SK-N-SH (cell line): ENCODE measurements at regions not wholly inside any gene's neighbourhood (a gene's known extent, or its start where the extent isn't known, plus 50 kb on each side); places are given as distances from the start of the nearest gene placed in this dataset.

Source experiments
- CTCF ChIA-PET: fragments of 300-600, 350-600 bp; formaldehyde crosslinking; extraction: SDS; loops from one replicate; lab custom pipeline; 2021; lab: Yijun Ruan, JAX
- POLR2A ChIA-PET: fragments of 350-600 bp; sonication (Branson Sonifier 250); formaldehyde crosslinking; extraction: SDS; loops from one replicate; lab custom pipeline; 2020; ENCODE audit warnings: antibody characterized with exemption, inconsistent platforms; lab: Yijun Ruan, JAX
- DNase-seq: peaks from one replicate; pipeline ENCODE4 v3.0.0; 2012
- H2AFZ ChIP-seq: fragments of 200-600 bp; sonication (generic); 2 replicates; pipeline ENCODE4 v1.8.1; 2016; ENCODE audit warnings: antibody characterized with exemption, mild to moderate bottlenecking, low read depth
- H3F3A ChIP-seq: fragments of 200-600 bp; sonication (generic); replicated peaks from 2 replicates; pipeline ENCODE3; 2016; ENCODE audit warnings: antibody characterized with exemption, mild to moderate bottlenecking; ENCODE audit not compliant: insufficient read depth
- H3K27ac ChIP-seq, 2 experiments: fragments of 200-500 bp in 1 of 2; fragments of 200-600 bp in 1 of 2; sonication (Bioruptor generic) in 1 of 2; sonication (generic), shearing (Covaris generic) in 1 of 2; 2 replicates each; pipeline versions ENCODE4 v1.5.1 to v1.6.1; 2014 to 2016; ENCODE audit warnings: low read depth in 2 of 2, inconsistent platforms in 1 of 2, low read length in 1 of 2, mild to moderate bottlenecking in 1 of 2, mixed read lengths in 1 of 2
- H3K27me3 ChIP-seq: fragments of 200-600 bp; sonication (generic), shearing (Covaris generic); 2 replicates; pipeline ENCODE4 v1.6.1; 2016; ENCODE audit warnings: mixed run types; ENCODE audit not compliant: insufficient read depth
- H3K36me3 ChIP-seq, 2 experiments: fragments of 200-500 bp in 1 of 2; fragments of 200-600 bp in 1 of 2; sonication (Bioruptor generic) in 1 of 2; sonication (generic) in 1 of 2; replicated peaks in 1 of 2; 2 replicates each; pipeline versions ENCODE3 to v1.5.1; 2014 to 2016; ENCODE audit warnings: low read length in 1 of 2, mild to moderate bottlenecking in 1 of 2; ENCODE audit not compliant: insufficient read depth in 2 of 2, control insufficient read depth in 1 of 2
- H3K4me1 ChIP-seq, 2 experiments: fragments of 200-500 bp in 1 of 2; fragments of 200-600 bp in 1 of 2; sonication (Bioruptor generic) in 1 of 2; sonication (generic), shearing (Covaris generic) in 1 of 2; 2 replicates each; pipeline versions ENCODE4 v1.5.1 to v1.6.1; 2014 to 2016; ENCODE audit warnings: low read depth in 1 of 2, low read length in 1 of 2, mixed run types in 1 of 2; ENCODE audit not compliant: insufficient read depth in 2 of 2, control insufficient read depth in 1 of 2
- H3K4me2 ChIP-seq: fragments of 200-600 bp; sonication (generic), shearing (Covaris generic); 2 replicates; pipeline ENCODE4 v1.6.1; 2017; ENCODE audit warnings: mixed run types
- H3K4me3 ChIP-seq, 2 experiments: fragments of 200-500 bp in 1 of 2; fragments of 200-600 bp in 1 of 2; sonication (Bioruptor generic) in 1 of 2; sonication (generic), shearing (Covaris generic) in 1 of 2; 2 replicates each; pipeline versions ENCODE4 v1.5.1 to v1.8.1; 2014 to 2016; ENCODE audit warnings: low read depth in 2 of 2, inconsistent platforms in 1 of 2, low read length in 1 of 2, mild to moderate bottlenecking in 1 of 2, mixed read lengths in 1 of 2, moderate library complexity in 1 of 2
- H3K79me2 ChIP-seq: fragments of 200-600 bp; sonication (generic); 2 replicates; pipeline ENCODE4 v1.8.1; 2017; ENCODE audit warnings: mild to moderate bottlenecking; ENCODE audit not compliant: insufficient read depth
- H3K9ac ChIP-seq: fragments of 200-600 bp; sonication (generic); 2 replicates; pipeline ENCODE4 v1.6.1; 2017; ENCODE audit warnings: mixed run types
- H3K9me2 ChIP-seq: fragments of 200-600 bp; sonication (generic); 2 replicates; pipeline ENCODE4 v1.6.1; 2017; ENCODE audit warnings: mixed run types
- H3K9me3 ChIP-seq: fragments of 200-600 bp; sonication (generic); 2 replicates; pipeline ENCODE4 v1.6.1; 2017; ENCODE audit warnings: mixed run types, mild to moderate bottlenecking, moderate library complexity
- H4K20me1 ChIP-seq: fragments of 200-600 bp; sonication (generic); 2 replicates; pipeline ENCODE4 v1.6.1; 2017; ENCODE audit warnings: mild to moderate bottlenecking, mixed run types; ENCODE audit not compliant: insufficient read depth
- CTCF ChIP-seq: fragments of 200-600 bp; sonication (generic); IDR thresholded peaks from 2 replicates; pipeline ENCODE4 v1.6.1; 2017; ENCODE audit warnings: antibody characterized with exemption, mild to moderate bottlenecking, moderate library complexity
- EP300 ChIP-seq, 2 experiments: IDR thresholded peaks; 2 replicates each; pipeline versions ENCODE4 v1.4.0 to v1.6.1; 2012; ENCODE audit warnings: borderline replicate concordance in 1 of 2, low read depth in 1 of 2, low read length in 1 of 2
- FOXJ3 ChIP-seq: sonication (generic); formaldehyde crosslinking; IDR thresholded peaks from 2 replicates; pipeline ENCODE4 v1.5.1; 2020; ENCODE audit warnings: mild to moderate bottlenecking, missing genetic modification reagents
- JUND ChIP-seq: IDR thresholded peaks from 2 replicates; pipeline ENCODE4 v1.4.0; 2012
- MAX ChIP-seq: IDR thresholded peaks from 2 replicates; pipeline ENCODE4 v1.4.0; 2012; ENCODE audit warnings: low read depth
- NFIC ChIP-seq: IDR thresholded peaks from 2 replicates; pipeline ENCODE4 v1.4.0; 2012; ENCODE audit warnings: borderline replicate concordance
- NRF1 ChIP-seq: IDR thresholded peaks from 2 replicates; pipeline ENCODE4 v1.6.1; 2012; ENCODE audit warnings: low read depth, mild to moderate bottlenecking, low read length
- POLR2AphosphoS5 ChIP-seq: IDR thresholded peaks from 2 replicates; pipeline ENCODE4 v1.6.1; 2012; ENCODE audit warnings: low read depth, low read length
- RAD21 ChIP-seq: IDR thresholded peaks from 2 replicates; pipeline ENCODE4 v1.6.1; 2012; ENCODE audit warnings: mild to moderate bottlenecking, low read length
- REST ChIP-seq: IDR thresholded peaks from 2 replicates; pipeline ENCODE4 v1.6.1; 2012; ENCODE audit warnings: mild to moderate bottlenecking, low read depth, low read length, moderate library complexity
- RFX5 ChIP-seq: IDR thresholded peaks from 2 replicates; pipeline ENCODE4 v1.6.1; 2012; ENCODE audit warnings: mild to moderate bottlenecking, improper control_type of control experiment, low read length
- SIN3A ChIP-seq: IDR thresholded peaks from 2 replicates; pipeline ENCODE4 v1.6.1; 2012; ENCODE audit warnings: low read depth, mild to moderate bottlenecking, low read length, moderate library complexity, borderline replicate concordance
- TCF12 ChIP-seq: IDR thresholded peaks from 2 replicates; pipeline ENCODE4 v1.4.0; 2012
- TEAD4 ChIP-seq: IDR thresholded peaks from 2 replicates; pipeline ENCODE4 v1.4.0; 2012; ENCODE audit warnings: mild to moderate bottlenecking, borderline replicate concordance; ENCODE audit not compliant: insufficient read depth
- USF1 ChIP-seq: IDR thresholded peaks from 2 replicates; pipeline ENCODE4 v1.4.0; 2012; ENCODE audit warnings: low read depth, borderline replicate concordance
- USF2 ChIP-seq: fragments of 150-350 bp; IDR thresholded peaks from 2 replicates; pipeline ENCODE4 v1.6.1; 2017; ENCODE audit warnings: antibody characterized with exemption, low read length, low read depth, borderline replicate concordance
- WGBS: methylation state at CpG from one replicate; pipeline ENCODE4 v1.1.6; 2017; ENCODE audit warnings: low lambda C conversion rate; 5-methylcytosine and 5-hydroxymethylcytosine counted together

DNA sequence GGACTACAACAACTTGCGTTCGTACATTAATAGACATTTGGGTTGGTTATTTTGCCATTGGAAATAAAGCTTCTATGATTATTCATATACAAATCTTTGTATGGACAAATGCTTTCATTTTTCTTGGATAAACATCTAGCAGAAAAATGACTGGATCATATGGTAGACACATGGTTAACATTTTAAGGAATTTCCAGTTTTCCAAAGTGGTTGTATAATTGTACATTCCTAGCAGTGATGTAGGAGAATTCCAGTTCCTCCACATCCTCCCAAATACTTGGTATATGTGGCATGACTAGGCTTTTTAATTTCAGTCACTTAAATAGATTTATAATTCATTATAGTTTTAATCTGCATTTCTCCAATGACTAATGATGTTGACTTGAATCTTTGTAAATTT, 246.2 kb upstream of the NCAM1 start:
- Histone ChIP-seq H4K20me1 (no peaks in the 10 kb centered on the region), H3K4me3 (no peak overlapping the region), H3K79me2 (no peaks in the 10 kb centered on the region), H3K36me3 (no peaks in the 10 kb centered on the region), H3F3A (no peaks in the 10 kb centered on the region), H3K27me3 (no peaks in the 10 kb centered on the region), H3K9me3 (no peaks in the 10 kb centered on the region), H3K9ac (no peak overlapping the region), H3K27ac (no peak overlapping the region), H3K9me2 (no peaks in the 10 kb centered on the region), H3K4me2 (no peak overlapping the region), H2AFZ (no peak overlapping the region), H3K4me1 (no peaks in the 10 kb centered on the region)
- CTCF ChIA-PET: no interaction called here
- no peak for DNase-seq
- POLR2A ChIA-PET: no interaction called here
- 94% methylated on average over 2 of the region's 2 CpGs for WGBS
- TF ChIP-seq POLR2AphosphoS5 (no peak), TCF12 (no peak), CTCF (no peak), RFX5 (no peak), NFIC (no peak), SIN3A (no peak), MAX (no peak), REST (no peak), USF1 (no peak), EP300 (IDR thresholded peaks at IDR 0.05; ENCODE audit: borderline replicate concordance in 1 of 2, low read depth in 1 of 2, low read length in 1 of 2) (no peak), TEAD4 (no peak), RAD21 (no peak), JUND (no peak), FOXJ3 (no peak), USF2 (no peak), NRF1 (no peak)
